Activated CD8-positive, alpha-beta memory T cell treated with anti-CD3 and anti-CD28 coated beads for 24 hours (primary cell): ENCODE measurements at regions not wholly inside any gene's neighbourhood (a gene's known extent, or its start where the extent isn't known, plus 50 kb on each side); places are given as distances from the start of the nearest gene placed in this dataset.
"Not testable (repeated sequence)": the region's sequence is repeated elsewhere in the genome, so short reads cannot be mapped to it uniquely, and the experiment has no call there.

Experiments
- DNase-seq: peaks from one replicate; pipeline ENCODE4 v3.0.0-alpha.2; 2020

DNA sequence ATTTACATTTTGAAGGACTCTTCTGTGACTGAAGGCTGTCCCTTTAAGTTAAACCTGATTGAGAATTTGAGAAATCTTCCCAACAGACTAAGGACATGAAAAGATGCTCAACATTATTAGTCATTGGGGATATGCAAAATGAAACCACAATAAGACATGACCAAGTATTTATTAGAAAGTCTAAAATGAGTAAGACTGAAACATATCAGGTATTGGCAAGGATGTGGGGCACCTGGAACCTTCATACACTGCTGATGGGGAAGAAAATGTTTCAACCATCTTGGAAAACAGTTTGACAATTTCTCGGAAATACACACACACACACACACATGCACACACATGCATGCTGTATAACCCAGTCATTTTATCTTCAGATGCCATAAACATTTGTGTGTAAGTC lies 132.1 kb upstream of the CDK6 start:
- no peak for DNase-seq

DNA sequence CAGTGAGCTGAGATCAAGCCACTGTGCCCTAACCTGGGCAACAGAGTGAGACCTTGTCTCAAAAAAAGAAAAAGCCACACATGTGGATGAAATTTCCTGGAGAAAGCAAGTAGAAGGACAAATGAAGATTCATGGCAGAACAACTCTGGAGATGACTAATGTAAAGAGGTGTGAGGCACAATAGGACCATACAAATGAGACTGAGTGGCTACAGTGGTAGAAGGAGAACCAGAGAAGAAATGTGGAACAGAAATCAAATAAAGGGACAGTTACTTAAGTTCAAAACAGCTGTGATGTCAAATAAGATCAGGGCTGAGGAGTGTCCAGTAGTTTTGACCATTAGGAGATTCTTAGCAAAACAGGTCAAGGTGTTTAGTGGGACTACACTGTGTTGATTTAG lies 130.9 kb upstream of the CDK6 start:
- no peak for DNase-seq

DNA sequence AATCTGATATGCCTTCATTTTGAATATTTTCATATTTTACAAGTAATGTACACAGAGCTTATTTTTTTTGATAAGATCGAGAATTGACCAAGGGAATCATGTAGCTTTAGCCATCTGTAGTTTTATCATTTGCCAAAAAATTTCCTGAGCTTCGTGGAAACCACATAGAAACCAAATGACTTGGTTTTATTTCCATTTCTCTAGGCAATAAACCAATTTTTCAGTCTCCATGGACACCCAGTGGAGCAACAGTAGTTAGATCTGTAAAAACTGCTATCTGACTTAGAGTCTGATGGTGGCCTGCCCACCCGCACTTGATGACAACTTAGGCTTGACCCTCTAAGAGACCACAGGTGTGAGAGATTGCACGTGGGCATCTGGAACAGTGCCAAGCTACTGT lies 127.8 kb upstream of the CDK6 start:
- no peak for DNase-seq

DNA sequence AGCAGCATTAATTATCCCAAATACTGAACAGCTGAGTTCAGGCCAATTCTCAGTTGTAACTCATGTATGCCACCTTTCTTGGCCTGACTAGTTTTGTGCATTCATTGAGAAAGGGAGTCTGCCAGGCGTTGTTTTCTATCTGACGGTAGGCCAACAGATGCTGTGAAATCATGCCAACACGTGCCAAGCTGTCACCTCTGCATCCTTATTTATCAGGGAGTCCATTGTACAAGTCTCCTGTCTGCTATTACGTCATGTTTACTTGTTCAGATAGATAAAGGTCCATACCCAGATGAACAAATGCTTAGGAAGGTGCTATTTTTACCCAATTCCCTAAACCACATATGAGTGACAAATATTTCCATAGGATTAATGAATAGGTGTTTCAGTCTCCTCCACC lies 127.2 kb upstream of the CDK6 start:
- no peak for DNase-seq

- DNase-seq: no peak
Measured at GRCh38 chr7:92961961-92962360, 125.6 kb upstream of the CDK6 start.

- DNase-seq: no peak
Measured at GRCh38 chr7:92956575-92956974, 120.2 kb upstream of the CDK6 start.

- DNase-seq: no peak
Measured at GRCh38 chr7:92955081-92955480, 118.7 kb upstream of the CDK6 start.

GRCh38 chr7:92953657-92954056 lies 117.3 kb upstream of the CDK6 start:
- no peak for DNase-seq

DNA sequence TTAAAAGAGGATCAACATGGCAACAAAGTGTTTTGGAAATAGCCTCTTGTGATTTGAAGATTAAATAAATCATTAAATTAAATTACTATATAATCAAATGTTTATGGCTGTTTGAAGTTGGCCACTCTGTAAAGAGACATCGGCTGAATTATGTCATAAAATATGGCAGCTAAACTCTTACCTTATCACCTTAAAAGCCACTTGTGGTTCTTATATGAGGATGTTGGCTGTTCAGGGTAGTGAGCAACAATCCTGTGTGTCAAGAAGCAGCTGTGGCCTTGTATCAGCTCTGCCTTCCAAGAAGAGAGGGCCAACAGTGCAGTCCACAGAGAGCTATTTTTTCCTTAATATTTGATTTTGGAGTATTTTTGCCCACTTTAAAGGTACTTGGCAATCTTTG lies 113.4 kb upstream of the CDK6 start:
- no peak for DNase-seq

DNA sequence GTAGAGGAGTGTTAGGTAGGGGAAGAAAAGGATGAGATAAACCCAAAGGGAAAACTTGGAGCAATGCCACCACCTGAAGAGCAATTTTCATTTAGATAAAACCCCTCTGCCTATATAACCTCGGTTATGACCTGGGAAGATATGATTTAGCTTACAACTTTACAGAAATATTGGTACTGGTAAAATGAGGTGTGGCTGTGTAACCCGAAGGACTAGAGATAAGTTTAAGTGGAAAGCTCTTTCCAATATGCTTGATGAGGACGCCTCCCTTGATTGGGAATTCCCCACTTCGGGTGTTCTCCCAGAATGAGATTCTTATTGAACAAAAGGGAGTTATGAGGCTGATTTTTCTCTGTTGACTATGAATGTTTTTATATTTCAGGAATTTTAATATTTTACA lies 109.5 kb upstream of the CDK6 start:
- no peak for DNase-seq

GRCh38 chr7:92944633-92945032 lies 108.3 kb upstream of the CDK6 start:
- no peak for DNase-seq

DNA sequence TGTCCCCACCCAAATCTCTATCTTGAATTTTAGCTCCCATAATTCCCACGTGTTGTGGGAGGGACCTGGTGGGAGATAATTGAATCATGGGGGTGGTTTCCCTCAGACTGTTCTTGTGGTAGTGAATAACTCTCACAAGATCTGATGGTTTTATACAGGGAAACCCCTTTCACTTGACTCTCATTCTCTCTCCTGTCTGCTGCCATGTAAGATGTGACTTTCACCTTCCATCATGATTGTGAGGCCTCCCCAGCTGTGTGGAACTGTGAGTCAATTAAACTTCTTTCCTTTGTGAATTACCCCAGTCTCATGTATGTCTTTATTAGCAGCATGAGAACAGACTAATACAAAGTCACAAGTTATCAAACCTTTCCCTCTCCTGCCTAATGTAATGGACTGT lies 106.3 kb upstream of the CDK6 start:
- not testable (repeated sequence) for DNase-seq

GRCh38 chr7:92939666-92940360 lies 103.4 kb upstream of the CDK6 start:
- DNase-seq: no peak

DNA sequence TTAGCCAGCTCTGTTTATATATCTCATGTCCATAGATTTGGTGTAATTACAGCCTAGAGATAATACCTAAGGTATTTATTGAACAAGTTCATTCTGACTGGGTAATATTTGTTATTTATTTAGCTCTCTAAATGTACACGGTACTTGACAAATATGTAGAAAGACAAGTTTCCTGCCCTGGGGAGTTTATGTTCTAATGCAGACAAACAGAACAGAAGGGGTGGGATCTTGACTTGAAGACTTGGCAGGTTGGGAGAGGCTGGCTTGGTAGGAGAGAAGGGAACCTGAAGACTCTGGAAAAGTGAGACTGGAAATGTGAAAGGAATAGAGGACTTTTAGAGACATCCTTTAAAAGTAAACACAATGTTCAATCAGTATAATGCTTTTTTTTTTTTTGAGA lies 97.7 kb upstream of the CDK6 start:
- DNase-seq: no peak

GRCh38 chr7:92932450-92932849 lies 96.1 kb upstream of the CDK6 start:
- no peak for DNase-seq

GRCh38 chr7:92930404-92930803 lies 94.0 kb upstream of the CDK6 start:
- no peak for DNase-seq

- DNase-seq: no peak
Measured at GRCh38 chr7:92926697-92927044, 90.3 kb upstream of the CDK6 start.

GRCh38 chr7:92925876-92926696 lies 89.7 kb upstream of the CDK6 start:
- no peak for DNase-seq

GRCh38 chr7:92924800-92925199 lies 88.4 kb upstream of the CDK6 start:
- DNase-seq: no peak

GRCh38 chr7:92917230-92917629 lies 80.9 kb upstream of the CDK6 start:
- DNase-seq: no peak

DNA sequence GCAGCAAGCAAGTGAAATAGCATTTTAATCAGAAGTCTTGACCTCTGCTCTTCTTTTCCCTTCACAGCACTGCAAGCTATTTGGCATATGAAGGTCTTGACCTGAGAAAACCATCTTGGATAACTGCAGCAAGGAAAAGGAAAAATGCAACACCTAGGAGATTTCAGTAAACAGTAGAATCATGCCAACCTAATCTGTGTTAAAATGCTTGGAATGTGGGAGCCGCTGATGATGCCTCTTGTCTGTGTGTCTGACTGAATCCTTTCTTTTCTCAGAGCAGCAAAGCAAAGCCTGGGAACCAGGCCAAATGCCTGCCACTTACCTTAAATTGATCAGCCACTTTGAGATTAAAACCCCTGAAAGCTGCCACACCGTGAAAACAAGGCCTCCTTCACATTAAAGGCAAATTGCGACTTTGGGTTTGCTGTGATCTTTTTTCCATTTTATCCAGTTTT lies 80.4 kb upstream of the CDK6 start:
- no peak for DNase-seq

- no peak for DNase-seq
Measured at GRCh38 chr7:92915348-92915747, 79.0 kb upstream of the CDK6 start.

- no peak for DNase-seq
Measured at GRCh38 chr7:92914645-92915044, 78.3 kb upstream of the CDK6 start.

DNA sequence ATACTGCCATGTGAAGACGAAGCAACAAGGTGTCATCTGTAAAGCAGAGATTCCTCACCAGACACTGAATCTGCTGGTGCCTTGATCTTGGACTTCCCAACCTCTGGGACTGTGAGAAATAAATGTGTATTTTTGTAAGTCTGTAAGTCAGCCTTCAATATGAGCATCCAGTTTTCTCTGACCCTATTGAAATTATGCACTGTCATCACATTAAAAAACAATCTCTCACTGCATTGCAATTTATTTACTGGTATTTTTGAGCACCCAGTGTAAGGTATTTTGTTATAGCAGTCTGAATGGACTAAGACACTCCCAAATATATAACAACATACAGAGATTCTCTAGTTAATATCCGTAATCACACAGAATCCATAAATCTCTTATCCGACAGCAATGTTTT lies 77.5 kb upstream of the CDK6 start:
- DNase-seq: no peak

- DNase-seq: no peak
Measured at GRCh38 chr7:92910976-92911375, 74.6 kb upstream of the CDK6 start.
